H9 (cell line): ENCODE measurements at regions not wholly inside any gene's neighbourhood (a gene's known extent, or its start where the extent isn't known, plus 50 kb on each side); places are given as distances from the start of the nearest gene placed in this dataset.
"Not testable (repeated sequence)": the region's sequence is repeated elsewhere in the genome, so short reads cannot be mapped to it uniquely, and the experiment has no call there.

Experiments used
- DNase-seq: peaks from one replicate; pipeline ENCODE4 v3.0.0-alpha.2; 2017
- H2AFZ ChIP-seq: one replicate; pipeline ENCODE4 v1.6.1; 2013; ENCODE audit warnings: mild to moderate bottlenecking, low read length, control low read depth, moderate library complexity
- H2AK5ac ChIP-seq: 2 replicates; pipeline ENCODE4 v1.6.1; 2013; ENCODE audit warnings: low read length, control low read depth, mixed read lengths; ENCODE audit not compliant: insufficient read length
- H2BK120ac ChIP-seq: one replicate; pipeline ENCODE4 v1.6.1; 2013; ENCODE audit warnings: low read depth, mild to moderate bottlenecking, low read length, control low read depth, inconsistent platforms; ENCODE audit not compliant: poor library complexity, severe bottlenecking
- H2BK12ac ChIP-seq: 2 replicates; pipeline ENCODE4 v1.6.1; 2013; ENCODE audit warnings: low read length, control low read depth, mixed read lengths, low read depth; ENCODE audit not compliant: insufficient read length
- H2BK15ac ChIP-seq: 2 replicates; pipeline ENCODE4 v1.6.1; 2013; ENCODE audit warnings: low read depth, low read length, control low read depth
- H2BK20ac ChIP-seq: one replicate; pipeline ENCODE4 v1.6.1; 2013; ENCODE audit warnings: low read depth, mild to moderate bottlenecking, low read length, control low read depth, inconsistent platforms; ENCODE audit not compliant: poor library complexity, severe bottlenecking
- H2BK5ac ChIP-seq: 2 replicates; pipeline ENCODE4 v1.6.1; 2013; ENCODE audit warnings: low read length, control low read depth, mixed read lengths; ENCODE audit not compliant: insufficient read length
- H3K14ac ChIP-seq: 2 replicates; pipeline ENCODE4 v1.6.1; 2013; ENCODE audit warnings: low read length, control low read depth; ENCODE audit not compliant: insufficient read depth
- H3K18ac ChIP-seq: 2 replicates; pipeline ENCODE4 v1.6.1; 2013; ENCODE audit warnings: low read depth, mild to moderate bottlenecking, mixed read lengths, low read length, control low read depth; ENCODE audit not compliant: insufficient read length
- H3K23ac ChIP-seq: 2 replicates; pipeline ENCODE4 v1.6.1; 2013; ENCODE audit warnings: low read length, control low read depth, mixed read lengths, low read depth; ENCODE audit not compliant: insufficient read length
- H3K23me2 ChIP-seq: 2 replicates; pipeline ENCODE4 v1.6.1; 2013; ENCODE audit warnings: low read depth, mild to moderate bottlenecking, mixed read lengths, low read length, control low read depth; ENCODE audit not compliant: insufficient read length, poor library complexity, severe bottlenecking
- H3K27ac ChIP-seq: 2 replicates; pipeline ENCODE4 v1.5.1; 2013; ENCODE audit warnings: low read length, control low read depth, mixed read lengths, low read depth; ENCODE audit not compliant: insufficient read length
- H3K27me3 ChIP-seq: 2 replicates; pipeline ENCODE4 v1.6.1; 2013; ENCODE audit warnings: low read length, control low read depth, inconsistent platforms; ENCODE audit not compliant: insufficient read depth
- H3K4ac ChIP-seq: 2 replicates; pipeline ENCODE4 v1.6.1; 2013; ENCODE audit warnings: low read depth, mild to moderate bottlenecking, control low read depth, inconsistent platforms, low read length, moderate library complexity
- H3K4me1 ChIP-seq: 2 replicates; pipeline ENCODE4 v1.6.1; 2013; ENCODE audit warnings: low read length, control low read depth, inconsistent platforms; ENCODE audit not compliant: insufficient read depth
- H3K4me2 ChIP-seq: 2 replicates; pipeline ENCODE4 v1.6.1; 2013; ENCODE audit warnings: low read length, control low read depth, mixed read lengths; ENCODE audit not compliant: insufficient read length, insufficient read depth
- H3K56ac ChIP-seq: 2 replicates; pipeline ENCODE4 v1.6.1; 2013; ENCODE audit warnings: low read depth, mild to moderate bottlenecking, mixed read lengths, low read length, control low read depth; ENCODE audit not compliant: insufficient read length
- H3K79me1 ChIP-seq: 2 replicates; pipeline ENCODE4 v1.6.1; 2013; ENCODE audit warnings: low read depth, mild to moderate bottlenecking, moderate library complexity, low read length, control low read depth, inconsistent platforms; ENCODE audit not compliant: insufficient read depth, poor library complexity, severe bottlenecking
- H3K79me2 ChIP-seq: 2 replicates; pipeline ENCODE4 v1.6.1; 2013; ENCODE audit warnings: low read length, control low read depth, inconsistent platforms; ENCODE audit not compliant: insufficient read depth
- H3K9ac ChIP-seq: 2 replicates; pipeline ENCODE4 v1.6.1; 2013; ENCODE audit warnings: low read length, control low read depth, mixed read lengths; ENCODE audit not compliant: insufficient read length; ENCODE audit errors: extremely low read depth
- H3K9me3 ChIP-seq: one replicate; pipeline ENCODE4 v1.6.1; 2013; ENCODE audit warnings: low read depth, low read length, inconsistent platforms; ENCODE audit not compliant: control insufficient read depth
- H3T11ph ChIP-seq: one replicate; pipeline ENCODE4 v1.6.1; 2013; ENCODE audit warnings: mild to moderate bottlenecking, low read length, control low read depth, inconsistent platforms
- H4K20me1 ChIP-seq: one replicate; pipeline ENCODE4 v1.6.1; 2013; ENCODE audit not compliant: control insufficient read depth, insufficient read length, insufficient read depth
- H4K5ac ChIP-seq: 2 replicates; pipeline ENCODE4 v1.6.1; 2013; ENCODE audit warnings: low read depth, mild to moderate bottlenecking, mixed read lengths, low read length, control low read depth; ENCODE audit not compliant: insufficient read length
- H4K8ac ChIP-seq: replicated peaks from 2 replicates; pipeline ENCODE4 v1.6.1; 2013; ENCODE audit warnings: low read length, control low read depth, mixed read lengths, low read depth; ENCODE audit not compliant: insufficient read length
- H4K91ac ChIP-seq: 2 replicates; pipeline ENCODE4 v1.6.1; 2013; ENCODE audit warnings: low read depth, mild to moderate bottlenecking, moderate library complexity, mixed read lengths, low read length, control low read depth; ENCODE audit not compliant: insufficient read length
- H3K27ac Mint-ChIP-seq, 3 experiments: 2 replicates in 2 of 3; 3 replicates in 1 of 3; pipeline ENCODE4 v1.8.0; 2020 to 2021; ENCODE audit warnings: mixed read lengths in 3 of 3, mild to moderate bottlenecking in 1 of 3, moderate library complexity in 1 of 3
- H3K27me3 Mint-ChIP-seq: 2 replicates; pipeline ENCODE4 v1.8.0; 2021; ENCODE audit warnings: low read depth, mild to moderate bottlenecking, moderate library complexity, mixed read lengths
- H3K36me3 Mint-ChIP-seq, 3 experiments: 2 replicates in 2 of 3; 3 replicates in 1 of 3; pipeline ENCODE4 v1.8.0; 2020 to 2021; ENCODE audit warnings: low read depth in 3 of 3, mixed read lengths in 3 of 3; ENCODE audit not compliant: insufficient read depth in 1 of 3
- H3K4me1 Mint-ChIP-seq, 2 experiments: 2 replicates each; pipeline ENCODE4 v1.8.0; 2020; ENCODE audit warnings: mixed read lengths in 2 of 2
- H3K4me3 Mint-ChIP-seq, 2 experiments: 2 replicates in 1 of 2; 3 replicates in 1 of 2; pipeline ENCODE4 v1.8.0; 2020 to 2021; ENCODE audit warnings: mild to moderate bottlenecking in 2 of 2, mixed read lengths in 2 of 2, moderate library complexity in 1 of 2
- H3K9me3 Mint-ChIP-seq, 2 experiments: 2 replicates in 1 of 2; 3 replicates in 1 of 2; pipeline ENCODE4 v1.8.0; 2020; ENCODE audit warnings: mild to moderate bottlenecking in 2 of 2, mixed read lengths in 2 of 2, moderate library complexity in 1 of 2
- WGBS: extraction: QIAGEN DNeasy Blood & Tissue Kit; methylation state at CpG from one replicate; pipeline ENCODE4 v1.1.7; 2013; ENCODE audit warnings: missing lambda C conversion rate, low lambda C conversion rate, mixed read lengths; ENCODE audit not compliant: insufficient read length; ENCODE audit errors: extremely low coverage; 5-methylcytosine and 5-hydroxymethylcytosine counted together
- TF ChIP-seq, protein P1 (sequence below): fragments of 200-600 bp; sonication (generic); conservative IDR thresholded peaks from 3 replicates; pipeline ENCODE4 v1.8.0; 2021; ENCODE audit warnings: antibody characterized with exemption, mild to moderate bottlenecking

DNA sequence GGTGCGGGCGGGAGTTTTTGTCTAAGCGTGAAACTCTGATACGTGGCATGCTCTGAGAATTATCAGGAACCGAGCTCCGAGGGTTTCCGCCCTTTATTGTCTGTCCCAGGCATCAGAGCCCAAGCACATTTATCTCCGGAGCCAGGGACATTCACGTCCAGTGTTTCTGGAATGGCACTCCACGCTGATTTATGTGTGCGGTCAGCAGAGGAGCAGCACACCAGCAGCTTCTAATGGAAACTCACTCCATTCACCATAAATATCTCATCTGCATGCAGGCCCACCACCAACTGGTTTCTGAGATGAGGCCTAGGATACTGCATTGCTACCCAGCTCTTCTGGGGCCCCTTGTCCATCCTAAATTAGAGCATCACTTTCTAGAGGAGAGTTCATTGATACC, 51.9 kb upstream of the SYNDIG1 start:
- no CpG with 5 or more reads among the region's 11 CpGs for WGBS
- H3K79me2 ChIP-seq: no peaks in the 10 kb centered on the region
- H3K36me3 Mint-ChIP-seq: peaks cover 15 to 31% (median 25%) of the 10 kb centered on the region in 3 experiments
- H3K79me1 ChIP-seq: no peaks in the 10 kb centered on the region
- no peak overlapping the region for H2AFZ ChIP-seq
- H3K27me3 Mint-ChIP-seq: peaks cover 4% of the 10 kb centered on the region
- H2BK15ac ChIP-seq: no peak overlapping the region
- no peak overlapping the region for H3K18ac ChIP-seq
- H3K27ac Mint-ChIP-seq: no peak overlapping the region
- H3K27ac ChIP-seq: no peak overlapping the region
- no peak overlapping the region for H2BK5ac ChIP-seq
- no peak overlapping the region for H4K8ac ChIP-seq
- H2BK20ac ChIP-seq: no peak overlapping the region
- no peaks in the 10 kb centered on the region for H3K23me2 ChIP-seq
- no peak overlapping the region for H2AK5ac ChIP-seq
- H3K4me2 ChIP-seq: no peak overlapping the region
- H2BK12ac ChIP-seq: no peak overlapping the region
- TF ChIP-seq, protein P1, sequence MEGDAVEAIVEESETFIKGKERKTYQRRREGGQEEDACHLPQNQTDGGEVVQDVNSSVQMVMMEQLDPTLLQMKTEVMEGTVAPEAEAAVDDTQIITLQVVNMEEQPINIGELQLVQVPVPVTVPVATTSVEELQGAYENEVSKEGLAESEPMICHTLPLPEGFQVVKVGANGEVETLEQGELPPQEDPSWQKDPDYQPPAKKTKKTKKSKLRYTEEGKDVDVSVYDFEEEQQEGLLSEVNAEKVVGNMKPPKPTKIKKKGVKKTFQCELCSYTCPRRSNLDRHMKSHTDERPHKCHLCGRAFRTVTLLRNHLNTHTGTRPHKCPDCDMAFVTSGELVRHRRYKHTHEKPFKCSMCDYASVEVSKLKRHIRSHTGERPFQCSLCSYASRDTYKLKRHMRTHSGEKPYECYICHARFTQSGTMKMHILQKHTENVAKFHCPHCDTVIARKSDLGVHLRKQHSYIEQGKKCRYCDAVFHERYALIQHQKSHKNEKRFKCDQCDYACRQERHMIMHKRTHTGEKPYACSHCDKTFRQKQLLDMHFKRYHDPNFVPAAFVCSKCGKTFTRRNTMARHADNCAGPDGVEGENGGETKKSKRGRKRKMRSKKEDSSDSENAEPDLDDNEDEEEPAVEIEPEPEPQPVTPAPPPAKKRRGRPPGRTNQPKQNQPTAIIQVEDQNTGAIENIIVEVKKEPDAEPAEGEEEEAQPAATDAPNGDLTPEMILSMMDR: no peak
- H3K4ac ChIP-seq: no peak overlapping the region
- H3K9me3 ChIP-seq: peaks cover 19% of the 10 kb centered on the region
- H3T11ph ChIP-seq: no peak overlapping the region
- no peak overlapping the region for H3K14ac ChIP-seq
- H2BK120ac ChIP-seq: no peak overlapping the region
- no peak for DNase-seq
- peaks cover 31 to 32% of the 10 kb centered on the region in 2 experiments for H3K9me3 Mint-ChIP-seq
- H3K4me3 Mint-ChIP-seq: no peak overlapping the region
- H4K5ac ChIP-seq: no peak overlapping the region
- no peaks in the 10 kb centered on the region for H3K27me3 ChIP-seq
- no peaks in the 10 kb centered on the region for H3K4me1 ChIP-seq
- no peak overlapping the region for H3K23ac ChIP-seq
- H3K56ac ChIP-seq: no peak overlapping the region
- no peaks in the 10 kb centered on the region for H3K4me1 Mint-ChIP-seq
- H4K91ac ChIP-seq: no peak overlapping the region
- H3K9ac ChIP-seq: no peak overlapping the region
- peaks cover under 1% of the 10 kb centered on the region for H4K20me1 ChIP-seq

- H2BK15ac ChIP-seq, H3K56ac ChIP-seq, H2BK5ac ChIP-seq, H4K5ac ChIP-seq, H3K27me3 Mint-ChIP-seq, H4K91ac ChIP-seq, H3K4me3 Mint-ChIP-seq, H3K18ac ChIP-seq, H3K27ac ChIP-seq, H2AK5ac ChIP-seq, DNase-seq, H3K4me1 ChIP-seq, H2AFZ ChIP-seq, H4K20me1 ChIP-seq, H3K79me2 ChIP-seq, H3T11ph ChIP-seq, H3K14ac ChIP-seq, H3K4me1 Mint-ChIP-seq, H3K27ac Mint-ChIP-seq, H3K4ac ChIP-seq, H2BK120ac ChIP-seq, H3K4me2 ChIP-seq, H3K9ac ChIP-seq, H3K79me1 ChIP-seq, H3K23ac ChIP-seq, H4K8ac ChIP-seq, H2BK20ac ChIP-seq, H2BK12ac ChIP-seq, H3K23me2 ChIP-seq, H3K27me3 ChIP-seq: not testable (repeated sequence)
- Mint-ChIP-seq H3K36me3 (peaks cover 15 to 31% (median 25%) of the 10 kb centered on the region in 3 experiments), H3K9me3 (peaks cover 31 to 32% of the 10 kb centered on the region in 2 experiments)
- no CpG with 5 or more reads among the region's 7 CpGs for WGBS
- H3K9me3 ChIP-seq: peaks cover 19% of the 10 kb centered on the region
These were observed 54.0 kb upstream of the SYNDIG1 start for GRCh38 chr20:24415444-24415843.
